Neural progenitor cell (in vitro differentiated cells): ENCODE measurements at regions not wholly inside any gene's neighbourhood (a gene's known extent, or its start where the extent isn't known, plus 50 kb on each side); places are given as distances from the start of the nearest gene placed in this dataset.

ENCODE experiments used
- DNase-seq: peaks from one replicate; pipeline ENCODE4 v3.0.0-alpha.2; 2016; ENCODE audit warnings: low spot score
- H2AFZ ChIP-seq: fragments of 200-600 bp; sonication (generic); replicated peaks from 2 replicates; pipeline ENCODE4 v1.6.1; 2016; ENCODE audit warnings: antibody characterized with exemption
- H3F3A ChIP-seq: fragments of 200-600 bp; sonication (generic); 2 replicates; pipeline ENCODE4 v1.6.1; 2016; ENCODE audit warnings: antibody characterized with exemption, low read depth
- H3K27ac ChIP-seq: fragments of 200-600 bp; sonication (generic); 2 replicates; pipeline ENCODE4 v1.5.1; 2016; ENCODE audit warnings: mild to moderate bottlenecking
- H3K27me3 ChIP-seq: fragments of 200-600 bp; sonication (generic); 2 replicates; pipeline ENCODE4 v1.6.1; 2016; ENCODE audit warnings: mild to moderate bottlenecking, moderate library complexity
- H3K36me3 ChIP-seq: fragments of 200-600 bp; sonication (generic); 2 replicates; pipeline ENCODE4 v1.5.1; 2016
- H3K4me1 ChIP-seq: fragments of 200-600 bp; sonication (generic); 2 replicates; pipeline ENCODE4 v1.6.1; 2016; ENCODE audit warnings: mixed run types
- H3K4me2 ChIP-seq: fragments of 200-600 bp; sonication (generic); 2 replicates; pipeline ENCODE4 v1.6.1; 2016
- H3K4me3 ChIP-seq: fragments of 200-600 bp; sonication (generic); 2 replicates; pipeline ENCODE4 v1.5.1; 2016
- H3K79me2 ChIP-seq: fragments of 200-600 bp; sonication (generic); 2 replicates; pipeline ENCODE4 v1.6.1; 2016; ENCODE audit warnings: low read depth
- H3K9ac ChIP-seq: fragments of 200-600 bp; sonication (generic); 2 replicates; pipeline ENCODE4 v1.6.1; 2016
- H3K9me3 ChIP-seq: fragments of 200-600 bp; sonication (generic); 2 replicates; pipeline ENCODE4 v1.5.1; 2016; ENCODE audit warnings: low read depth
- H4K20me1 ChIP-seq: fragments of 200-600 bp; sonication (generic); 2 replicates; pipeline ENCODE4 v1.6.1; 2016; ENCODE audit warnings: low read depth
- H3K27ac Mint-ChIP-seq: 3 replicates; pipeline ENCODE4 v1.8.0; 2021; ENCODE audit warnings: mixed read lengths
- H3K27me3 Mint-ChIP-seq: 2 replicates; pipeline ENCODE4 v1.8.0; 2022; ENCODE audit warnings: low read depth, mild to moderate bottlenecking, inconsistent platforms, moderate library complexity, mixed read lengths; ENCODE audit not compliant: insufficient read depth
- H3K36me3 Mint-ChIP-seq: 3 replicates; pipeline ENCODE4 v1.8.0; 2021; ENCODE audit warnings: mixed read lengths
- H3K4me1 Mint-ChIP-seq: 3 replicates; pipeline ENCODE4 v1.8.0; 2021; ENCODE audit warnings: mixed read lengths
- H3K4me3 Mint-ChIP-seq: 3 replicates; pipeline ENCODE4 v1.8.0; 2021; ENCODE audit warnings: mild to moderate bottlenecking, moderate library complexity, mixed read lengths
- H3K9me3 Mint-ChIP-seq: 3 replicates; pipeline ENCODE4 v1.8.0; 2020; ENCODE audit warnings: mixed read lengths
- CTCF ChIP-seq: fragments of 200-600 bp; sonication (generic); IDR thresholded peaks from 2 replicates; pipeline ENCODE4 v1.5.1; 2017; ENCODE audit warnings: antibody characterized with exemption, mild to moderate bottlenecking
- EZH2 ChIP-seq: fragments of 200-600 bp; sonication (generic); IDR thresholded peaks from 2 replicates; pipeline ENCODE4 v1.6.1; 2017; ENCODE audit warnings: antibody characterized with exemption, mild to moderate bottlenecking, moderate library complexity
- EZH2phosphoT487 ChIP-seq: fragments of 200-600 bp; sonication (generic); IDR thresholded peaks from 2 replicates; pipeline ENCODE4 v1.6.1; 2017; ENCODE audit warnings: antibody characterized with exemption

- Mint-ChIP-seq H3K4me1 (peaks cover 13% of the 10 kb centered on the region), H3K9me3 (no peaks in the 10 kb centered on the region), H3K27me3 (no peaks in the 10 kb centered on the region), H3K4me3 (no peak overlapping the region), H3K27ac (no peak overlapping the region), H3K36me3 (no peaks in the 10 kb centered on the region)
- Histone ChIP-seq H4K20me1 (no peaks in the 10 kb centered on the region), H3K9ac (no peak overlapping the region), H3K4me2 (no peak overlapping the region), H3K27me3 (no peaks in the 10 kb centered on the region), H3F3A (no peaks in the 10 kb centered on the region), H3K27ac (no peak overlapping the region), H2AFZ (no peak overlapping the region), H3K4me3 (no peak overlapping the region), H3K9me3 (no peaks in the 10 kb centered on the region), H3K36me3 (no peaks in the 10 kb centered on the region), H3K4me1 (peaks cover 7% of the 10 kb centered on the region), H3K79me2 (no peaks in the 10 kb centered on the region)
- no peak for TF ChIP-seq EZH2phosphoT487
- TF ChIP-seq EZH2, result no peak
- no peak for TF ChIP-seq CTCF
- no peak for DNase-seq
Observed at GRCh38 chr16:54627616-54628015, 303.0 kb upstream of the IRX5 start.

GRCh38 chr16:54623636-54624035 is 307.0 kb upstream of the IRX5 start:
- H3K36me3 Mint-ChIP-seq, result no peaks in the 10 kb centered on the region
- no peak overlapping the region for H3K27ac Mint-ChIP-seq
- H3K27me3 Mint-ChIP-seq, result peaks cover 13% of the 10 kb centered on the region
- Histone ChIP-seq H3K36me3 (no peaks in the 10 kb centered on the region), H3K4me3 (no peak overlapping the region), H4K20me1 (no peaks in the 10 kb centered on the region), H3K79me2 (no peaks in the 10 kb centered on the region), H3K27me3 (no peaks in the 10 kb centered on the region), H3F3A (no peaks in the 10 kb centered on the region), H3K4me1 (no peaks in the 10 kb centered on the region), H3K9ac (no peak overlapping the region), H3K27ac (no peak overlapping the region), H2AFZ (no peak overlapping the region), H3K9me3 (no peaks in the 10 kb centered on the region), H3K4me2 (no peak overlapping the region)
- peaks cover 10% of the 10 kb centered on the region for H3K9me3 Mint-ChIP-seq
- H3K4me1 Mint-ChIP-seq, result no peaks in the 10 kb centered on the region
- no peak overlapping the region for H3K4me3 Mint-ChIP-seq
- no peak for DNase-seq
- TF ChIP-seq EZH2phosphoT487 (no peak), CTCF (no peak), EZH2 (no peak)

GRCh38 chr16:54620197-54620596 is 310.5 kb upstream of the IRX5 start:
- DNase-seq, result no peak
- Mint-ChIP-seq H3K27me3 (peaks cover 13% of the 10 kb centered on the region), H3K36me3 (no peaks in the 10 kb centered on the region), H3K27ac (no peak overlapping the region), H3K9me3 (peaks cover 10% of the 10 kb centered on the region), H3K4me1 (peaks cover 2% of the 10 kb centered on the region), H3K4me3 (no peak overlapping the region)
- Histone ChIP-seq H4K20me1 (no peaks in the 10 kb centered on the region), H3K9me3 (no peaks in the 10 kb centered on the region), H3K36me3 (no peaks in the 10 kb centered on the region), H3K4me1 (no peaks in the 10 kb centered on the region), H3F3A (no peaks in the 10 kb centered on the region), H3K4me3 (no peak overlapping the region), H2AFZ (no peak overlapping the region), H3K4me2 (no peak overlapping the region), H3K79me2 (no peaks in the 10 kb centered on the region), H3K27ac (no peak overlapping the region), H3K27me3 (no peaks in the 10 kb centered on the region), H3K9ac (no peak overlapping the region)
- no peak for TF ChIP-seq EZH2
- TF ChIP-seq CTCF, result no peak
- no peak for TF ChIP-seq EZH2phosphoT487
